Osteoblast (primary cell): ENCODE measurements at regions not wholly inside any gene's neighbourhood (a gene's known extent, or its start where the extent isn't known, plus 50 kb on each side); places are given as distances from the start of the nearest gene placed in this dataset.
A peak's percentile ranks its signal among the peaks of the same experiment; 100 is the strongest.

ENCODE experiments used
- DNase-seq: peaks from one replicate; pipeline ENCODE4 v3.0.0; 2011; ENCODE audit warnings: low spot score, mixed read lengths; ENCODE audit not compliant: insufficient read length; ENCODE audit errors: missing footprints
- H2AFZ ChIP-seq: 2 replicates; pipeline ENCODE4 v1.6.0; 2011; ENCODE audit warnings: mild to moderate bottlenecking, low read length
- H3K27ac ChIP-seq: 2 replicates; pipeline ENCODE4 v1.5.1; 2011; ENCODE audit warnings: mild to moderate bottlenecking, low read depth, low read length, moderate library complexity
- H3K27me3 ChIP-seq: 2 replicates; pipeline ENCODE4 v1.6.0; 2012; ENCODE audit warnings: mild to moderate bottlenecking, control low read depth, inconsistent platforms, low read length, moderate library complexity; ENCODE audit not compliant: insufficient read depth
- H3K36me3 ChIP-seq: 2 replicates; pipeline ENCODE4 v1.5.1; 2011; ENCODE audit warnings: mild to moderate bottlenecking, low read length, control low read depth, moderate library complexity; ENCODE audit not compliant: insufficient read depth
- H3K4me1 ChIP-seq: 2 replicates; pipeline ENCODE4 v1.5.1; 2011; ENCODE audit warnings: mild to moderate bottlenecking, low read length, control low read depth, moderate library complexity; ENCODE audit not compliant: insufficient read depth
- H3K4me2 ChIP-seq: 2 replicates; pipeline ENCODE4 v1.6.0; 2011; ENCODE audit warnings: mild to moderate bottlenecking, low read length; ENCODE audit not compliant: insufficient read depth
- H3K4me3 ChIP-seq: fragments of 200-600 bp; sonication (generic); 3 replicates; pipeline ENCODE4 v1.5.1; 2012; ENCODE audit warnings: mild to moderate bottlenecking, low read length, inconsistent platforms; ENCODE audit not compliant: insufficient read depth
- H3K79me2 ChIP-seq: 2 replicates; pipeline ENCODE4 v1.6.0; 2012; ENCODE audit warnings: mild to moderate bottlenecking, low read length, control low read depth, inconsistent platforms; ENCODE audit not compliant: insufficient read depth
- H3K9me3 ChIP-seq: 2 replicates; pipeline ENCODE4 v1.5.1; 2011; ENCODE audit warnings: low read depth, low read length, control low read depth
- H4K20me1 ChIP-seq: 2 replicates; pipeline ENCODE4 v1.6.0; 2012; ENCODE audit warnings: mild to moderate bottlenecking, low read length, control low read depth; ENCODE audit not compliant: insufficient read depth
- TF ChIP-seq, protein P1 (sequence below): IDR thresholded peaks from 2 replicates; pipeline ENCODE4 v1.5.1; 2011; ENCODE audit warnings: mild to moderate bottlenecking, low read depth, low read length, moderate library complexity; ENCODE audit errors: extremely low read depth

DNA sequence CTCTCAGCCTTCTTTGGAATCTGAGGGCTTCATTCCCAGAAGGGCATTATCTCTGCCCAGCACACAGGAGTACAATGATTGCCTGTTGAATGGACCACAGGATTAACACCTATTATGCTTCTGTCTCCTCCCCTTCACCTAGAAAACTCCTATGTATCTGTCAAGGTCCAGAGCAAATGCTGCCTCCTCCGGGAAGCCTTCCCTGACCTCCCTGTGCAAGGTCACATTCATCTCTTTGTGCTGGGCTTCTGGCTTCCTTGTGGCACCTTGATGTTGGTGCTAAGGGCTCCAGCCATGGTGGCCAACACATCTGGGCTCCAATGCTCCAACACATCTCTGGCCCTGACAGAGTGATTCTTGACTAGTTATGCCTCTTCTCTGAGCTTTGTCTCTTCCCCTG is 49.9 kb upstream of the ATP2B2 start:
- H3K4me2 ChIP-seq = no peak overlapping the region
- DNase-seq = no peak
- no peaks in the 10 kb centered on the region for H3K79me2 ChIP-seq

DNA sequence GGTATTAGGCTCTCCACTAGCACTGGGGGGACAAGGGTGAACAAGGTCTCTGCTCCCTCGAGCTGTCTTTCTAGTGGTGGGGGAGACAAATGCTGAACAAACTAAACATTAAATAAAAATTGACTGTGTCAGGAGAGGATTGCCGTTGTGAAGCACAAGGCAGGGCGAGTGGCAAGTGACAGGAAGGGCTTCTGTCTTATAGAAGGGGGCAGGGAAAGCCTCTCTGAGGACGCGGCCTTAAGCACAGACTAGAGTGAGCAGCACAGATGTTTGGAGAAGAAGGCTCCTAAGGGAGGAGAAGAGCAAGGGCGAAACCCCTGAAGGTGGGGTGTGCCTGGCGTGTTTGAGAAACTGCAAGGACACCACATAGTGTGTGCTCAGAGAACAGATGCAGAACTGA is 50.9 kb upstream of the ATP2B2 start:
- H3K27me3 ChIP-seq = peaks cover 8% of the 10 kb centered on the region
- H3K36me3 ChIP-seq = no peaks in the 10 kb centered on the region
- no peak overlapping the region for H3K4me3 ChIP-seq
- H3K79me2 ChIP-seq = no peaks in the 10 kb centered on the region
- H2AFZ ChIP-seq = no peak overlapping the region
- peaks cover 22% of the 10 kb centered on the region for H3K4me1 ChIP-seq
- H3K4me2 ChIP-seq = no peak overlapping the region
- DNase-seq = peak; percentile 17
- TF ChIP-seq, protein P1, sequence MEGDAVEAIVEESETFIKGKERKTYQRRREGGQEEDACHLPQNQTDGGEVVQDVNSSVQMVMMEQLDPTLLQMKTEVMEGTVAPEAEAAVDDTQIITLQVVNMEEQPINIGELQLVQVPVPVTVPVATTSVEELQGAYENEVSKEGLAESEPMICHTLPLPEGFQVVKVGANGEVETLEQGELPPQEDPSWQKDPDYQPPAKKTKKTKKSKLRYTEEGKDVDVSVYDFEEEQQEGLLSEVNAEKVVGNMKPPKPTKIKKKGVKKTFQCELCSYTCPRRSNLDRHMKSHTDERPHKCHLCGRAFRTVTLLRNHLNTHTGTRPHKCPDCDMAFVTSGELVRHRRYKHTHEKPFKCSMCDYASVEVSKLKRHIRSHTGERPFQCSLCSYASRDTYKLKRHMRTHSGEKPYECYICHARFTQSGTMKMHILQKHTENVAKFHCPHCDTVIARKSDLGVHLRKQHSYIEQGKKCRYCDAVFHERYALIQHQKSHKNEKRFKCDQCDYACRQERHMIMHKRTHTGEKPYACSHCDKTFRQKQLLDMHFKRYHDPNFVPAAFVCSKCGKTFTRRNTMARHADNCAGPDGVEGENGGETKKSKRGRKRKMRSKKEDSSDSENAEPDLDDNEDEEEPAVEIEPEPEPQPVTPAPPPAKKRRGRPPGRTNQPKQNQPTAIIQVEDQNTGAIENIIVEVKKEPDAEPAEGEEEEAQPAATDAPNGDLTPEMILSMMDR = no peak
- no peaks in the 10 kb centered on the region for H3K9me3 ChIP-seq
- no peak overlapping the region for H3K27ac ChIP-seq
- H4K20me1 ChIP-seq = no peaks in the 10 kb centered on the region

More for the DNA sequence above, 49.9 kb upstream of the ATP2B2 start:
- peaks cover 8% of the 10 kb centered on the region for H3K27me3 ChIP-seq
- TF ChIP-seq, protein P1 = no peak
- no peak overlapping the region for H3K27ac ChIP-seq
- no peaks in the 10 kb centered on the region for H3K36me3 ChIP-seq
- H2AFZ ChIP-seq = no peak overlapping the region
- H4K20me1 ChIP-seq = no peaks in the 10 kb centered on the region
- no peak overlapping the region for H3K4me3 ChIP-seq
- peaks cover 22% of the 10 kb centered on the region for H3K4me1 ChIP-seq
- no peaks in the 10 kb centered on the region for H3K9me3 ChIP-seq

DNA sequence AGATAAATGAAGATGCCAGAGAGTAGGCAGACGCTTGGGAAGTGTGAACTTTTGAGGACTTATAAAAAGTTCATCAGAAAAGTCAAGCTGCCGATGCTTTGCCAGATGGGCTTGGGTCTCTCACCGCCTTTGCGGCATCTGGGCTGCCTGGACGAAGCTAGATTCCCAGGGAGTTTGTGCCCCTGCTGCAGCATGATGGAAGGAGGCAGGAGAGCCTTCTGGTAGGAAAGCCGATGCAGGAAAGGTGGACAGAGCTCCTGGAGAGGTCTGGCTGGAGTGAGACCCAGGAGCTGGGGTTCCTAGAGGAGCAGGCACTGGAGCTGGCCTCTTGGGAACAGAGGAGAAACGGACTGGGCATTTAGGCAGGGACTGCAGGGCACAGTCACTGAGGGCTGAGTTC is 51.9 kb upstream of the ATP2B2 start:
- Histone ChIP-seq H3K27ac (no peak overlapping the region), H3K9me3 (no peaks in the 10 kb centered on the region), H2AFZ (no peak overlapping the region), H3K27me3 (peaks cover 14% of the 10 kb centered on the region), H3K79me2 (no peaks in the 10 kb centered on the region), H3K4me2 (no peak overlapping the region), H4K20me1 (no peaks in the 10 kb centered on the region), H3K4me1 (peaks cover 14% of the 10 kb centered on the region), H3K36me3 (no peaks in the 10 kb centered on the region), H3K4me3 (no peak overlapping the region)
- no peak for DNase-seq
- TF ChIP-seq, protein P1 = no peak

DNA sequence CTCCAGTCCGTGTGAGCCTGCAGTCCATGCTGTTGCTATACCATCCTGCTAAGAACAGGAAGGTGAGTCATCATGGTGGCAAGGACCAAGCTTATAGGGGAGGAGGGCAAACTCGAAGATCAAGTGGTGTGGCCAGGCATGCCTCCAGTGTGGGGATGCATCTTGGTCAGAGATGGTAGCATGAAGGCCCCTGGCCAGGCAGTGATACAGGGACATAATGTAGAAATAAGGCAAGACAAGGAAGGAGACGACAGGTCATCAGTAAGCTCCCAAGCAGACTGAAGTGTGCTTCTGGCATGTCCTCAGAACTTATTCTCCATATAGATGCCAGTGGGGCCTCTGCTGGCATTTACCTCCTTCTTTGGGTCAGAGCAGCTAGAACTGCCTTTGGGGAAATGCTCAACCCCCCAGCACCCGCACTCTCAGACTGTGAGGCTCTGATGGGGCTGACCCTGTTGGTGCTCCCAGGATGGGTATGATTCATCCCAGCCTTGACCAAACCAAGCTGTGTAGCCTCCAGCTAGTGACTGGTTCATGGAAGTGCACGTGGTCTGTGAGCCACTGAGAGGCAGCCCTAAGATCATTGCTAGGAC is 52.5 kb upstream of the ATP2B2 start:
- peaks cover 16% of the 10 kb centered on the region for H3K27me3 ChIP-seq
- H2AFZ ChIP-seq = no peak overlapping the region
- H3K27ac ChIP-seq = no peak overlapping the region
- peaks cover 8% of the 10 kb centered on the region for H3K4me1 ChIP-seq
- H3K9me3 ChIP-seq = no peaks in the 10 kb centered on the region
- no peak overlapping the region for H3K4me3 ChIP-seq
- H4K20me1 ChIP-seq = no peaks in the 10 kb centered on the region
- H3K79me2 ChIP-seq = no peaks in the 10 kb centered on the region
- TF ChIP-seq, protein P1 = no peak
- H3K4me2 ChIP-seq = no peak overlapping the region
- peak; percentile 90 for DNase-seq
- H3K36me3 ChIP-seq = no peaks in the 10 kb centered on the region
